Midbrain (tissue), 1 donor: ENCODE measurements at regions not wholly inside any gene's neighbourhood (a gene's known extent, or its start where the extent isn't known, plus 50 kb on each side); places are given as distances from the start of the nearest gene placed in this dataset.

ENCODE experiments used
- DNase-seq: peaks from one replicate; lab custom pipeline; 2025; lab: John Stamatoyannopoulos, UW

DNA sequence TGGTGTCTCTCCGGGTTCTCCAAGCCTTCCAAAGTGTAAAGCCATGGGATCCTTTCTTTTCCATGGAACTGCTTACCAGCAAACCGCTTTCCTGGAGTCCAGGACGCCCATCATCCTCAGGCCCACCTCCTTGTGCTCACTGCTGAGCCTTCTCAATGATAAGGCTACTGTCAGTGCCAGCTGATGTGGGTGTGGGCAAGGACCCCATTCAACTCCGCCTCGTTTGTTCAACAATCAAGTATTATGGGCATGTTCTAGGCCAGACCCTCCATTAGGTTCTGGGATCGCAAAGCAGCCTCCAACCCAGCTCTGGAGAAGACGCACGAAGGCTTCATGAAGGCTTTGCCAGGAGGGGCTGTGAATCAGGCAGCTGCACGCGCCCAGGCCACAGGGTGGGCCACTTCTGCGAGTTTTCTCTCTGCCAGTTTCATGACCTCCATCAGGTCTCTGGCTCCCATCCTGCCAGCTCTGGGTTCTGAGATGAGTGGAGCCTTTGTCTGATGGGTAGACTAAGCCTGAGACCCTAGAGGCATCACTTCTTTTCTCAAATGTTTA, 177.1 kb downstream of the MRPL14 start:
- no peak for DNase-seq

DNA sequence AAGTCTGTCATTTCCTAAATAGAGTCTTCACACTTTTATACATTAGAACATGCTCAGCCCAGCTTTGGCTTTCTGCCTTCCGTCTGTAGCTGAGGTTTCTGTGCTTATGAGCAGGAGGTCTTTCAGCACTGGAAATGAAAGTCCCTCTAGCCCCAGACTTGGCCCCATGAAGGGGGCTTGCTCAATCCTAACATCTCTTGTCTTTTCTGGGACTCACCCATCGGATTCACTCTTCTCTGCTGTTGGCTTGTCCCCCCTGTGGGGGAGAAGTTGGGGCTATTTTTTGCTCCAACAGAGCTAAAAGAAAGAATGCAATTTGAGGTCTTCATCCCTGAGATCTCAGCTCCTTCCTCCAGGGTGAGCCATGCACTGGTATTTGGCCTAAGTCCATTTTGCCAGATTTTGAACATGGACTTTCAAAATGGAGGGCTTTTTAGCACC, 177.7 kb downstream of the MRPL14 start:
- DNase-seq = no peak

DNA sequence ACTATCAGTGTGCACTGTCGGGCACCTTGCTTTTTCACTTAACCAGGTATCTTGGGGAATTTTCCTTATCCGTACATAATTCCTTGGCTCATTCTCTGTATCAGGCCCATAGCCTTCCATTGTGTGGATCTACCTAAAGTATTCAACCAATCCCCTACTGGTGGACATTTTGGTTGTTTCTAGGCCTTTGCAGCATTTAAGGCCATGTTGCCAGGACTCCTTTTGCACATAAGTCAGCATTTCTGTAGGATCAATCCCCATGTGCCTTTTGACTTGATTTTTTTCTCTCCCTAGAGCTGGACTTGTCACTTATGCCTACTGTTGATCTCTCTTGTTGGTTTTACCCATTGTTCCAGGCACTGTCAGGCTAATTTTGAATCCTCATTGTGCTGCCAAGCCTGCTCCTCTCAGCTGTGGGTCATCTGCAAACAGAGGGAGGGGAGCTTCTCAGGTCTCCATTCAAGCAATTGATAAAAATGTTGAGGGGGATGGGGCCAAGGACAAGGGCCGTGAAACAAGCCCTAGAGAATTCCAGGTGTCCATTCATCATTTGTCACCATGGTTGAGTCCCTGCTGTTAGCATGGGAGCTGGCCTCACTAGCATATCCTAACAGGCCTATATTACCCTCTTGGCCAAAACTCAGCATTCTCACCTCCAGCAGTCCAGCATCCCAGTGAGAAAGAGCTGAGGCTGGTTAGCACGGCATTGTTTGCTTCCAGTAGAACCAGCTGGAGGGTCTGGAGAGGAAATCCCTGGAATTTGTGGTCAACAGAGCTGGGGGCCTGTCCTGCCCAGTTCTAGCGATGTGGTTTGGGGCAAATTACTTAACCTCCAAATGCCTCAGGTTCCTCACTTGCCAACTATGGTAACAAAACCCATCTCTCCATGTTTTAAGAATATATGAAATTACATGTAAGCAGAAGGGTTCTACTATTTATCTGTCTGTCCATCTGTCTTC, 178.4 kb downstream of the MRPL14 start:
- no peak for DNase-seq

DNA sequence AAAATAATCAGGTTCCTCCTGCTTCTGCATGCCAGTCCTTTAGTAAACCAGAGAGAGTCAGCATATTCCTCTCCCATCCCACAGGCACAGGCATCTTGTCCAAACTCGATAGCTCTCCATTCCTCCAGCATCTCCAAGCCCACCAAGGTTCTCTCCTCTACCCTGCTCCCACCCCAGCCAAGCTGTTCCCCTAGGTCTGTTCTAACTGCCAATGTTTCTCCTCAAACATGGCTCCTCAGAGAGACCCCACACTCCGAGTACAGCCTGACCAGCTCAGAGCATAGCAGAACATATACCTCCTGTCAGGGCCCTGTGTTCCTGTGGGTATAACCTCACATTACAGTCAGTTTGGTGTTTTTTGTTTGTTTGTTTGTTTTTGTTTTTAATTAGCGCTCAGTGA, 177.8 kb downstream of the VEGFA start:
- DNase-seq = no peak

DNA sequence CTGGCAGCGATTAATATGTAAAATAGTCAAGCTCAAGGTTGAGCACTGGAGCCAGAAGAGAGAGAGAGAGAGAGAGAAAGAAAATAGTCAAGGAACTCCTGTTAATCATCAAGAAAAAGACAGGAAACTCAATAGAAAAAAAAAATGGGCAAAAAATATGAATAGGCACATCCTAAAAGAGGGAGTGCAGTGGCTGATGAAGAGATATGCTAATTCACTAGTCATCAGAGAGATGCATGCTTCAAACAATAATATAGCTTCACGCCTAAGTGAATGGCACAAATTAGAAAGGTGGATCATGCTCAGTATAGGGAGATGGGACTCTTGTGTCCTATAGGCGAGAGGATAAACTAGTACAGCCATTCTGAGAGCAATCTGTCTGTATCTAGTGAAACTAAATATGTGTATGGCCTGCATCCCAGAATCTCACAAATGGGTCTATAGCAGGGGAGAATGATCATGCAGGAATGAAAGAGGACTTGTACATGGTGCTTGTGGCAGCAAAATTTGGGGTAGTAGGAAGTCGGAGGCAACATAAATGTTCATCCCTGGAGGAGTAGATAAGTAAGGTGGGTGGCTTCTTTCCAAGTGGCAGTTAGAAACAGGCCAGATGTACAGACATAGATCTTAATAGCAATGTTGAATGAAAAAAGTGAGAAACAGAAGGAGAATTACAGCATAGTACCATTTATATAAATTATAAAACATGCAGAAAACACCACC, 176.8 kb downstream of the VEGFA start:
- no peak for DNase-seq

DNA sequence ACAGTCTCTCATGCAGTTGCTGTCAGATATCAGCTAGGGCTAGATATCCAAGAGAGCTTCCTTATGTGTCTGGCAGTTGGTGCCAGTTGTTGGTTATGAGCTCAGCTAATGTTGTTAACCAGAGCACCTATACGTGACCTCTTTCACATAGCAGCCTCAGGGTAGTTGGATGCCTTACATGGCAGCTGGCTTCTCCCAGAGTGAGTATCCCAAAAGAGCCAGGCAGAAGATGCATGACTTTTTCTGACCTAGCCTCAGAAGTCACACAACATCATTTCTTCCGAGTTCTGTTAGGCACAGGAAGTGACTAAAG, 175.7 kb downstream of the VEGFA start:
- DNase-seq = no peak

DNA sequence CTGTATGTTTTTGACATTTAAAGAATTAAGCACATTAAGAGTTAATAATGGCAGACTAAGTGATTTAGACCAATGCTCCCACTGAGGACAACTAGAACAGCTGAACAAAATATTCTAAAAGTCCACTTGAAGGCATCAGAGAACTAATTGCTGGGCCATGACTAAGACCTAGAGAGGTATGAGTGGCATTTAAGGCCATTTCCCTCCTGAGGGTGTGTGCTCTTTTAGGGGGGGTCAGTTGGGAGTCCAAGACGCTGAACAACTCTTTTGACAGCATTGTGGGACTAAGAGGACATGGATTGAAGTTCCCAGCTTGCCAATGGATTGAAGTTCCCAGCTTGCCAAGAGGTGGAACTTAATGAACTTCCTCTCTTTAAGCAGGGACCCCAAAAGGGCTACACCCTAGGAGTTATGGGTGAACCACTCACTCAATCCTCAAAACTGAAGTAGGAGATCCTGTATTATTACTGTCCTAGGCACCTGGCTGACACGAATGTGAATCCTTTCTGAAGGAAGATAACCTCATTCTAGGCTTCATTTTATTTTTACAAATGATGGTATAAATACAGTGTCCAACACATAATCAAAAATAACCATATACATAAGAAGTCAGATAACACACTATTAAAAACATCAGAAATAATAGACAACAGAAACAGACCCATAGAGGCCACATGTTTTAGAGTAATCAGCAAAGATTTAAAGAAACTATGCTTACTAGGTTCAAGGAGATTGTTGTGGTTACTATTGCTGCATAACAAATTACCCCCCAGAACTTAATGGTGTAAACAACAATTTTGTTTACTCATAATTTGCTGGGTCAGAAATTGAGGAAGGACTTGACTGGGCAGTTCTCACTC, 175.1 kb downstream of the VEGFA start:
- DNase-seq = no peak

DNA sequence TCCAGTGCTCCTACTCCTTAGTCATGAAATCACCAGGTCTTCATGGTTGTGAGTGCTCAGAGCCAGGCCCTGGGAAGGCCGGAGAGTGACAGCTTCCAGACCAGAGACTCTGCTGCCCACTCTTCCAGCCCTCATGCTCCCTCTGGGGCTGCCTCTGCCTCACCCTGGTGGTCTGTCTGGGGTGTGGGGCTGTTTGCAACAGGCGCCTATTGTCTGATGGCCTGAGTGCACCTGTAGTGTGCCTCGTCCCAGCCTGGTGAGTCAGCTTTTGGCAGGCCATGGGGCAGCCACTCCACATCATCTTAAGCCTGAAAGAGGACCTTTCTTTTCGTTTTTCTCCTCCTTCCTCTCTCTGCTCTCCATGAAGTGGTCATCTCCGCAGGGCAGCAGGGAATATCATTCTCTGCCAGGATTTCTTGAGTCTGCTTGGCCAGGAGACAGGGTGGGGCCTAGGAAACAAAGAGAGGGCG, 173.8 kb downstream of the VEGFA start:
- no peak for DNase-seq

DNA sequence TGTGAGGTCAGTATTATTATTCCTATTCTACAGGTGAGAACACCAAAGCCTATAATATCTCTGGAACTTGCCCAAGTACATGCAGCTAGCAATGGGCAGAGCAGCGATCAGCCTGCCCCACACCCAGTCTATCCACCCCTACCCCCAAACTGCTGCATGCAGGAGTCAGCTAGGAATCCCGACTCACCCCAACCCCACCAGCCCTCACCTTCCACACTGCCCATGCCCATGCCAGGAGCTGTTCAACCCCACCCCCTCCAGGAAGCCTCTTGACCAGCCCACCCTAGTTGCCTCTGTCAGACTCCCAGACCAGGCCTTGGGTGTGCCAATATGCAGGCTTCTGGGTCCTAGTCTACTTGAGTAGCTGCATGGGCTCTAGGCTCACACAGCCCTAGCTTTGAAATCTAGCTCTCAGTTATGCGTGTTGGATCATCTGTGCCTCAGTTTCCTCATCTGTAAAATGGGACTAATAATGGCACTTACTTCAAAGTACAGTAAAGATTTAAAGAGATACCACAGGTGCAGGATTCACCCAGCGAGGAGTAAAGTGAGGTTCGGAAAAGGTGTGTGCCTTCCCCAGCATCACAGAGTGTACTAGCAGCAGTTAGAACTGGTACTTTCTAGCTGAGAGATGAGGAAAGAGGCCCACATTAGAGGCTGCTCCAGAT, 173.2 kb downstream of the VEGFA start:
- no peak for DNase-seq

DNA sequence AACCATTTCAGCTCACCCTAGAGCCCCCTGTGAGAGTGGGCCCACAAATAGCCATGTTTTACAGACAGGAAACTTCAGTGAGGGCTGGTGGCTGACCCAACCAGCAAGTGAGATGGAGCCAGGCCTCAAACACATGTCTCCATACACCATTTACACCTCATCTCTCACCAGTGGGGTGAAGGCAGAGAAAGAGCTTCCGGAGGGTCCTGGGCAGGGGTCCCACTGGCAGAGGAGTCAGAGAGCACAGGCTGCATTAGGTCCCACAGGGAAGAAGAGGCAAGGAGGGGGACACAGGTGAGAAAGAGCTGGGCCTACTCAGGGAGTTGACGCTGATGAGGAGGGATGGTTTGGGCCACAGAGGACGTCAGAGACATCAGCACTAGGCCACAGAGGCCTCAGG, 172.6 kb downstream of the VEGFA start:
- no peak for DNase-seq

DNA sequence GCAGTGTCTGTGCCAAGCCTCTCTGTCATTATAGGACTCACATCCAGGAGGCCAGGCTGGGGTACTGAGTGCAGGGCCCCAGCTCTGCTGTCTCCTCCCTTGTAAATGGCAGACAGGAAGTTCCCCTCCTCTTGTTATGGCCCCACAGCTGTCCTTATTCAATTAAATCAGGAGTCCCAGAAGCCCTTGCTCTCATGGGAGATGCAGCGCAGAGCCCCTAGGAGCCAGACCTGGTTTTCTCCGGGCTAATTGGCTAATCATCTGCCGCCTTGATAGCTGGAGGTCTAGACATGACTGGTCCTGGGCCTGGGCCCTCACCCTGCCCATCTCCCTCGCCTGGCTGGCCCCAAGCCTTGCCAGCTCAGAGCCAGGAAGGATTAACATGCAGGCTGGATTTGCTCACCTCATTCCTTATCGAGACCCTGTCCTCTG, 172.0 kb downstream of the VEGFA start:
- no peak for DNase-seq

DNA sequence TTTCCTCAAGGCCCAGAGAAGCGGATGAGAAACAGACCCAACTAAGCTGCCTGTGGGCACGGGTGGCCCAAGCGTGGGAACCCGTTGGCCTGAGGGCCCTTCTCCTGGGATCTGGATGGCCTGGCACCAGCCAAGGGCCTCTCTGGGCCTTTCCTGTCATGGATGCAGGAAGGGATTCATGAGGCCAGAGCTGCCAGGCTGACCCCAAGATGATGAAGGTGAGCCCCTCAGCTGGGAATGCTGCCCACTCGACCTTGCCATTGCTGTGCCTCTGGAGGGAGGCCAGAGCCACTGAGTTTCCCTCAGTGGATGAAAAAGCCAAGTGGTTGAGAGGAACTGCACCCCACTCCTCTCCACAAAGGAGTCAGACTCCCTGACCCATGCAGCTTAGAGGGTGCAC, 171.2 kb downstream of the VEGFA start:
- DNase-seq = no peak

DNA sequence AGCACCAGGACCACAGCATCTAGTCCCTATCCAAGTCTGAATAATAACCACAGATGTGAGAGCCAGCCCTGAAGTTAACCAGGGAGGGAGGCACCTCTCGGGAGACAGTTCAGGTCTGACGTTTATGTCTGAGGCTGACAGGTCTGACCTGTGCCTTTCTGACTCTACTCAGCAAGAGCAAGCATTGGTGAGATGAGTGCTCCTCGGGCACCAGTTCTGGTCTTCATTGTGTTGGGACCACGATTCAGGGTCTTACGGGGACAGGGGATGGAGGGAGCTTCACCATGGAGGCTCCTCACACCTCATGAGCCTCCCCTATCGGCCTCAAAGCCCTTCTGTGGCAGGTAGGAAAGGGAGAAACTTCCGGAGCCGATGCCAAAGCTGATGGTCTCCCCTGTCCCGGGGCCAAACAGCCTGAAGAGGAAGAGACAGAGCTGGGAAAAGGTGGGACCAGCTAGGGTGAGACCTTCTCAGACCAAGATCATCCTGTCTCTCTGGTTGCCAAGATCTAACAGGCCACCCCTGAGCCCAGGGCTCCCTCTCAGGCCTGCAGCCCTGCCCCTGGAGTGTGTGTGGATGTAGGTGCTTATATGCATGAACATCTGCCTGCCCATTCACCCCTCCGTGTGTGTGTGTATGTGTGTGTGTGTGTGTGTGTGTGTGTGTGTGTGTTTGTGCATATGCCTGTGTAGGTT, 170.5 kb downstream of the VEGFA start:
- no peak for DNase-seq

DNA sequence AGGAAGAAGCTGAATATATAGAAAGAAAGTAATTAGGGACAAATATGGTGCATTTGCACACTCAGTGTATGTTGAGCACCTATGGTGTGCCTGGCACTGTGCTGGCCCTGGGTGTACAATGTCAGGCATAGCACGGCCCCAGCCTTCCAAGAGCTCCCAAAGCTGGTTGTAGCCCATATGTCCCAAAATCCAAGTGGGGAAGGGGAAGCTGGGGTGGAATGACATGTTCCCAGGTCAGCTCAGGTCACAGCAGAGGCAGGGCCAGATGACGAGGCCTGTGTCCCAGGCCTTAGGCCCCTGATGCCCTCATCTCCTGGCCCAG, 170.0 kb downstream of the VEGFA start:
- DNase-seq = no peak

DNA sequence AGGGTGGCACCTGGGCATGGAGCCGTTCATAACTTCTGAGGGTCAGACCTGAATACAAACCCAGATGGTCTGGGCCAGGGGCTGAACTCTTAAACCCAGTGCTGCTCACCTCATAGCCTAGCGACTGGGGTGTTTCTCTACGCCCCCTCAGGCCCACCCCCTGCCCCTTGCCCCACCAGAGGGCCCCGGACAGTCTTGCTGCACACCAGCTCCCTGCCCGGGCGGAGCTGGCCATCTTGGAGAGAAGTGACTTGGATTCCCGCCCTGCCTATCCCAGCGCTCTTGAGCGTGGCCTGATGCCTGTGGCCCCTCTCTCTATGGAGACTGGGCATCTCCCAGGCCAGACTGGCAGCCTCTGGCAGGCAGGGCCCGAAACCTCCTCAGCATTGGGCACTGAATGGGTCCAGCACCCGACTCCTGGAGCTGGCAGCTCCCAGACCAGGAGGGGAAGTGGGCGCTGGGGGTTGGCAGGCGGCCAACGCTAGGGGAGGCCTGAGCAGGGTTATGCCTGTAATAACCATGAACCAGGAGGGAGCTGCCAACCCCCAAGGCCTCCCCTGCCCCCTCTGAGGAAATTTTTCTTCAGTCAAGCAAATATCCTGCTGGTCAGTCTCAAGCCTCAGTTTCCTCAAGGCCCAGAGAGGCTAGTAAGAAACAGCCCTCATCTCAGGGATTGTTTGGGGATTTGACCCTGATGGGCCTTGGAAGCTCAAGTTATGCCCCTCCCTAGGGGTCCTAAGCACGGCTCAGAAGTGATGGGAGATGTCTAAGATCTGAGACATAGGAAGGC, 169.5 kb downstream of the VEGFA start:
- no peak for DNase-seq

DNA sequence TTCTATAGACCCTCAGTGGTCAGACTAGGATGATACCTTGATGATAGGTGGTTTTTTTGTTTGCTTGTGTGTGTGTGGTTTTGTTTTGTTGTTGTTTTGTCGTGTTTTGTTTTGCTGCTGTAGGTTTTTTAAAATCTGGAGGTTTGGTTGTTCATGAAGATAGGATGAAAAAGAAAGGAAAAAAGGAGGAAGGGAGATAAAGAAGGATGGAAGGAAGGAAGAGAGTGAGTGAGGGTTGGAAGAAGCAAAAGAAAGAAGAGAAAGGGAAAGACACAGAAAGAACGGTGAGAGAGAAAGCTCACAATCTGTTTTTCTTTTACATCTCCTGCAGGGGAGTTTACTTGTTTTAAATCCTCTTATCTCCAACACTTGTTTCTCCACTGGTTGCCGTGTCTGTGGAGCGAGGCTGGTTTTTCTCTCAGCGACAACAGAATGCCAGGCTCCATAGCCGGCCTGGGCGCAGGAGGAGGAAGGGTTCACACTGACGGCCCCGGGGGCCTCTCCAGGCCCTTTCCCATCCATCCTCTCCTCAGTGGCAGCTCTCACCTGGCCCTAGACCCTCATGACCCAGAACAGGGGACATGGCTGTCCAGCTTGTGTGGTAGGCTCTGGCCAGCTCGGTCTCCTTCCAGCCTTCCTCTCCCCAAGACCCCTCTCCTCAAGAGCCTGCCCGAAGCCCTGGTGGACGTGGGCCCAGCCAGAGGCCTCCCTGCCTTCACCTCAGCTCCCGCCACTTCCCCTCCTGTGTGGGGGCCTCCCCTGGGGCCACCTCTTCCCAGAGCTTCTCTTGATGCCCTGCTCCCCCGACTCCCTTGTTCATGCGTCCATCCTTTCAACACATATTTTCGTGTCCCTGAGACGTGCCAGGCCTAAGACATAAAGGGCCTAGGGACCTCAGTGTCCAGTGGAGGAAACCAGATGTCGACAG, 168.4 kb downstream of the VEGFA start:
- DNase-seq = no peak

DNA sequence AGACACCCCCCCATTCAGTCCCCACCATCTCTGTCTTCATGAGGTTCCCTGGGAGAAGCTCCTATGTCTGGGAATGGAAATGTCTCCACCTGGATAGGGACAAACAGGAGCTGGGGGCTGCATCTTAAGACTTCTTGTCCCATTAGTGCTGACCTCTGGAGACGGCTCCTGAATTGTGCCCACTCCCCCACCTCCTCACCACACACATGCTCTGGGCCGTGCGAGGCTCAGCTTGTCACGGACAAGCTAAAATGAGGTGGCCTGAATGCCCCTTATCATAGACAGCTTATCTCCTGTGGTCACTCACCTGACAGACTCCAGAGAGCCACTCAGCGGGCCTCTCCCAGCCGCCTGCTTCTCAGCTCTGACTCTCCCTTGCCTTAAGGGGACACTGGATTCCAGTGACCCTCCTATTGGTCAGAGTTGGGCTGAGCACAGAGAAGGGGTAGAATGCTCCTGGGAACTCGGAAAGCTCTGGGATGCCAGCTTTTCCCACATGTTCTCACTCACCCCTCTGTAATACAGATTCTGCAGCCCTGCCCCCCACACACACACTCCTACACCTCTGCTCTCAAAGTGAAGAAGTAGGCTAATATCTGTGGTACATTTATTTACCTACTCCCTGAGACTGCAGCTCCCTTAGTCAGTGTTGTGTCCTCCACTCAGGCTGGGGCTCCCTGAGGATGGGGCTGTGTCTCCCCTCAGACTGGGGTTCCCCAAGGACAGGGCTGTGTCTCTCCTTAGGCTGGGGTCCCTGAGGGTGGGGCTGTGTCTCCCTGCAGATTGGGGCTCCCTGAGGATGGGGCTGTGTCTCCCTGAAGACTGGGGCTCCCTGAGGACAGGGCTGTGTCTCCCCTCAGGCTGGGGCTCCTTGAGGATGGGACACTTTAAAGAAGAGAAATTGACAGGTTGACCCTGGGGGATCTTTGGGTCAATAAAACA, 167.5 kb downstream of the VEGFA start:
- no peak for DNase-seq

DNA sequence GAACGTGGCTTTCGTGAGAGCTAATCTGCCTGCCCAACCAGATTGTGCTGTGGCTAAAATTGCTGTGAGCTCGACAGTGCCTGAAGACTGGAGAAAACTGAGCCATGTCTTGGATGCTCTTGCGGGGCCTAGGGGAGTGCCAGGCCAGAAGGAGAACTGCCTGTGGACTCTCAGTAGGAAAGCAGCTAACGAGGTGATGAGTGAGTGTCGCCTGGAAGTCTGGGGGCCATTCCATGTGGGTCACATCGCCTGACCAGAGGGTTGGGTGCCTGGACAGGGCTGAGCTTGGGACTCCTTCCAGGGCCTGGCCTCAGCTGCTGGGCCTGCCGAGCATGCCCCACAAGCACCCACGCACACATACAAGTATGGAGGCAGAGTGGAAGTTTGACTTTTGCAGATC, 166.5 kb downstream of the VEGFA start:
- no peak for DNase-seq
